ENCODE measurements at regions not wholly inside any gene's neighbourhood (a gene's known extent, or its start where the extent isn't known, plus 50 kb on each side); places are given as distances from the start of the nearest gene placed in this dataset.

DNA sequence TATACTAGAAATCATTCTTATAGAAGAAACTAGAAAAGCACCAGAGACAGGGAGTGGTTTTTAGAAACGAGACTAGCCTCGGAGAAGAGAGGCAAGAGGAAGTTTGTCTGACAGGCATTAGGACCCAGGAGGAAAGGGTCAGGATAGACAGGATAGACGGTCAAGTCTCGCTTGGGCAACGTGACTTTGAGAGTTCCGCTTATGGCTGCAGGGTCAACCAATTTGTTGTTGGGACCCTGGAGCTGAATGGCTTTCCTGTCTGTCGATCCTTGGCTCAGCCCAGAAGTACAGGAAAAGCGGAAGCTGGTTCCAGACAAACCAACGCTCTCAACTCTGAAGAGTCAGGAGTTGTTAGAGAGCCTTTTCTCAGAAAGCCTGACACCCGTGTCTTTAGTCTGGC is 191.2 kb downstream of the FZD1 start:
- H3K4me3 ChIP-seq (ENCODE audit: low read depth, low read length), result no peak overlapping the region

DNA sequence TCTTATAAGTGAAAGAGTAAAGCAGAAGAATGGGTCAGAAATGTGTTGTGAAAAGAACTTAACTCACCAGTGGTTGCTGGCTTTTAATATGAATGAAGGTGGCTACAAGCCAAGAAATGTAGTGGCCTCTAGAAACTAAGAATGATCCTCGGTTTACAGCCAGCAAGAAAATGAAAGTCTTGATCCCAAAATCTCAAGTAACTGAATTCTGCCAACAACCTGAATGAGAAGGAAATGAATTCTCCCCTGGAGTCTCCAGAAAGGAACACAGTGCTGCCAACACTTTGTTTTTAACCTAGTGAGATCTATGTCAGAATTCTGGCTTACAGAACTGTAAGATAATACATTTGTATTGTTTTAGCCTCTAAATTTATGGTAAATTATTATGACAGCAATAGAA is 193.0 kb downstream of the FZD1 start:
- H3K4me3 ChIP-seq (ENCODE audit: low read depth, low read length), result no peak overlapping the region
- TF ChIP-seq, protein P1, sequence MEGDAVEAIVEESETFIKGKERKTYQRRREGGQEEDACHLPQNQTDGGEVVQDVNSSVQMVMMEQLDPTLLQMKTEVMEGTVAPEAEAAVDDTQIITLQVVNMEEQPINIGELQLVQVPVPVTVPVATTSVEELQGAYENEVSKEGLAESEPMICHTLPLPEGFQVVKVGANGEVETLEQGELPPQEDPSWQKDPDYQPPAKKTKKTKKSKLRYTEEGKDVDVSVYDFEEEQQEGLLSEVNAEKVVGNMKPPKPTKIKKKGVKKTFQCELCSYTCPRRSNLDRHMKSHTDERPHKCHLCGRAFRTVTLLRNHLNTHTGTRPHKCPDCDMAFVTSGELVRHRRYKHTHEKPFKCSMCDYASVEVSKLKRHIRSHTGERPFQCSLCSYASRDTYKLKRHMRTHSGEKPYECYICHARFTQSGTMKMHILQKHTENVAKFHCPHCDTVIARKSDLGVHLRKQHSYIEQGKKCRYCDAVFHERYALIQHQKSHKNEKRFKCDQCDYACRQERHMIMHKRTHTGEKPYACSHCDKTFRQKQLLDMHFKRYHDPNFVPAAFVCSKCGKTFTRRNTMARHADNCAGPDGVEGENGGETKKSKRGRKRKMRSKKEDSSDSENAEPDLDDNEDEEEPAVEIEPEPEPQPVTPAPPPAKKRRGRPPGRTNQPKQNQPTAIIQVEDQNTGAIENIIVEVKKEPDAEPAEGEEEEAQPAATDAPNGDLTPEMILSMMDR (IDR thresholded peaks at IDR 0.05; ENCODE audit: borderline replicate concordance, insufficient read depth, low read depth, low read length), result no peak

More for the DNA sequence above, 191.2 kb downstream of the FZD1 start:
- TF ChIP-seq, protein P1 (IDR thresholded peaks at IDR 0.05; ENCODE audit: borderline replicate concordance, insufficient read depth, low read depth, low read length), result no peak

DNA sequence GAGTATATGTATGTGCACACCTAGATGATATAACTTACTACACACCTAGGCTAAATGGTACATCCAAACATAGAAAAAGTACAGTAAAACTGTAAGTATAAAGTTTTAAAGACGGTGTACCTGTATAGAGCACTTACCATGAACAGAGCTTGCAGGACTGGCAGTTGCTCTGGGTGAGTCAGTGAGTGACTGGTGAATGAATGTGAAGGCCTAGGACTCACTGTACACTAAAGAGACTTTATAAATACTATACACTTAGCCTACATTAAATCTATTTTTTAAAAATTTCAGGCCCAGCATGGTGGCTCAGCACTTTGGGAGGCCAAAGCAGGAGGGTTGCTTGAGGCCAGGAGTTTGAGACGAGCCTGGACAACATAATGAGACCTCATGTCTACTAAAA is 195.3 kb downstream of the FZD1 start:
- TF ChIP-seq, protein P1 (IDR thresholded peaks at IDR 0.05; ENCODE audit: borderline replicate concordance, insufficient read depth, low read depth, low read length), result no peak
- H3K4me3 ChIP-seq (ENCODE audit: low read depth, low read length), result no peak overlapping the region

DNA sequence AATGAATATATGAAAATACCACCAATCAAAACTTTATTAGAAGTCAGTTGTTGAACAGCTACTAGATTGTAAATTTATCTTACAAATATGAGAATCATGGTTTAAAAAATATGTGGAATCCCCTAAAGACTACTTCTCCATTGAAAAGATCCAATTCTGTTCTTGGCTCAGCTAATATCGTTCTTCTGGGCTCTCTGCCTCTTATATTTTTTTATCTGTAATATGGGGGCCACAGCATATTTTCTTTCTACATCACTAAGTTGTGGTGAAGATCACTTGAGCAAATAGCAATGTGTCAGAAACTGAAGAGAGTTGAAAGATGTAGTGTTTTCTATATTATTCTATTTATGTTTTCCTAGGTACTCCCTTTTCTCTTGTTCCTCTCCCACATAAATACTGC is 198.1 kb downstream of the FZD1 start:
- no peak overlapping the region for H3K4me3 ChIP-seq (ENCODE audit: low read depth, low read length)
- TF ChIP-seq, protein P1 (IDR thresholded peaks at IDR 0.05; ENCODE audit: borderline replicate concordance, insufficient read depth, low read depth, low read length), result no peak

DNA sequence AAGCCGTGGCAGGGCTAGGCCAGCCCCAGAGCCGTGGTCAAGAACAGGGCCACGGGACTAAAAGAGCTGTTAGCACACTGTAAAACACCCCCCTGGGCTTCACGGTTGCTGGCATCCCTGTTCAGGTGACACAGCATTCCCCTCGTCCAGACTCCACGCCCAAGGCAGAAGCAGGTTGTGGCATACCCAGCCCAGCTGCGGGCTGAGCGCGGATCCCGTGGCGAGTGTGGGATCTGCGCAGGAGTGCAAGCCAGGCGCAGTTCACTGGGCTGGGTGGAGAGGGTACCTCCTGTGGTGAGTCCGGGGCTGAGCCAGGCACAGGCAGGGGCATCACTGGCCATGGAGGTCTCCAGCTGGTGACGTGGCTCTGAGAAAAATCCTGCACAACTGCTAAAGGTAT is 199.1 kb downstream of the FZD1 start:
- TF ChIP-seq, protein P1 (IDR thresholded peaks at IDR 0.05; ENCODE audit: borderline replicate concordance, insufficient read depth, low read depth, low read length), result no peak
- no peak overlapping the region for H3K4me3 ChIP-seq (ENCODE audit: low read depth, low read length)

DNA sequence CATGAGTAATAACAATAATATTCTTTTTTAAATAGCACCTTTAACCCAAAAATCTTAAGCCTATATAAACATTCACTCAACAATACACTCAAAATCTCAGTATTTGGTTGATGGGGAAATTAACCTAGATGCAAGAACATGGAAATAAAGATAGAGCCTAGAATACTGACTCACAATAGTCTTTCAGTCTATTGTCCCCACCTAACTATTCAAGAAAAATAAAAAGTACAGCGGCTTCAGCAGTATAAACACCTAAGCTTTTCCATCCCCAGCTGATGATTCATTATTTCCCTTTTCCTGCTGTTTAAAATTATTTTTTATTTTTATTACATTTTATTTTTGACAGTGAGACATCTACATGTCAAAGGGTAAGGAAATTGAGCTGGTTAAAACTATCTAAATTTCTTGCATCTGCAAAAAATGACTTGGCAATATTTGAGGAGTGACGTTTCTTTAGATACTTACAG is 201.4 kb downstream of the FZD1 start:
- no peak overlapping the region for H3K4me3 ChIP-seq (ENCODE audit: low read depth, low read length)
- TF ChIP-seq, protein P1 (IDR thresholded peaks at IDR 0.05; ENCODE audit: borderline replicate concordance, insufficient read depth, low read depth, low read length), result no peak

DNA sequence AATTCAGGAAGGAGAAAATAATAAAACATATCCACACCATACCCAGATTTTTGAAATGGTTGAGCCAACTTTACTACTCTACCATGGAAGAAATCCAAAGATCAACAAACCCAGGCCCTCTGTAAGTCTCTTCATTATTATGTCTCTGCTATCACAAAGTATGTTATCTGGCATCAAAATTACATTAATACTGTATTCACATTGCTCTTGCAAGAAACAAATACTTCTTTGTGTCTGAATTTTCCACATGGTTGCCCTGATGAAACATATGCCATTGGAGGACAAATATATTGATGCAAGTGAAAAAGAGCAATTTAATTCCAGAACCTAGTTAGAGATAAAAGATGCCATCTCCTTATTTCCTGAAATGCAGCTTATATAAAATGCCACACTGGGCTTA is 204.0 kb downstream of the FZD1 start:
- TF ChIP-seq, protein P1 (IDR thresholded peaks at IDR 0.05; ENCODE audit: borderline replicate concordance, insufficient read depth, low read depth, low read length), result no peak
- no peak overlapping the region for H3K4me3 ChIP-seq (ENCODE audit: low read depth, low read length)
